DMS 273 (cell line): ENCODE measurements at regions not wholly inside any gene's neighbourhood (a gene's known extent, or its start where the extent isn't known, plus 50 kb on each side); places are given as distances from the start of the nearest gene placed in this dataset.

Source experiments
- DNase-seq: peaks from one replicate; lab custom pipeline; 2025; ENCODE audit not compliant: unreplicated experiment; lab: John Stamatoyannopoulos, UW

- DNase-seq, result no peak
Measured at GRCh38 chr16:6247775-6248174, 1084.9 kb upstream of the RBFOX1 start.

DNA sequence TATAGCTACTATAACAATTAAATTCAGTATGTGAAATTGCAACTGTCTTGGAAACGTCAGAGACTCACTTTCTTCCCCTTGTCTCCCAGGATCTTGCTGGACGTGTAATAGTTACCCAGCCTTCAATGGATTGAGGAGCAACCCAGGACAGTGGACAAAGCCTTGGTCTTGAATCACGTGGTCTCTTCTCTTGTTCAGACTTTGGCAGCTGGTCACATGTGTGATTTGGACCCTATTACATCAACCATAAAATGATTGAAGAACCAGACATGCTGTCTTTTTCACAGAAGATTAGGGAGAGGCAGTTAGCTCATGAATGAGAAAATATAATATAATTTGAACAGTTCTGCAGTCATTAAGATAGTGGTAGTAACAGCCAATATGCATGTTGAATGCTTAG is 1085.5 kb upstream of the RBFOX1 start:
- DNase-seq, result no peak

- no peak for DNase-seq
Measured at GRCh38 chr16:6246266-6246665, 1086.4 kb upstream of the RBFOX1 start.

GRCh38 chr16:6232056-6232455 is 1100.6 kb upstream of the RBFOX1 start:
- no peak for DNase-seq

DNA sequence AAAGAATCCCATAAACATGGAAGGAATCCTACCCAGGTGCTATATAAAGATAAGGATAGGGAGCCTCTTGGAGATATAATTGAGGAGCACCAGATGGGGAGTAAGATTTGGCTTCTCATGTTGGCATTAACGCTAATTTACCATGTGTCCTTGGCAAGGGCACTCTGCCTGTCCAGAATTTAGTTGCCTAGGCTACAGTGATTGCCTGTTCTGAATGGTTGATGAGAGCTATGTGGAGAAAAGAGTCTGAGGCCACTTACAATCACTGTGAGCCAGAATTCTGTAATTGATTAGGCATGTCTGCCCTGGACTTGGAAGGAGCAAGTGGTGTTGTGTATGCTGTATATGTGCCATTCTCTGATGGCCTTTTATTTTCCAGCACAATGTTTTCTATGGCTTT is 1101.2 kb upstream of the RBFOX1 start:
- no peak for DNase-seq

DNA sequence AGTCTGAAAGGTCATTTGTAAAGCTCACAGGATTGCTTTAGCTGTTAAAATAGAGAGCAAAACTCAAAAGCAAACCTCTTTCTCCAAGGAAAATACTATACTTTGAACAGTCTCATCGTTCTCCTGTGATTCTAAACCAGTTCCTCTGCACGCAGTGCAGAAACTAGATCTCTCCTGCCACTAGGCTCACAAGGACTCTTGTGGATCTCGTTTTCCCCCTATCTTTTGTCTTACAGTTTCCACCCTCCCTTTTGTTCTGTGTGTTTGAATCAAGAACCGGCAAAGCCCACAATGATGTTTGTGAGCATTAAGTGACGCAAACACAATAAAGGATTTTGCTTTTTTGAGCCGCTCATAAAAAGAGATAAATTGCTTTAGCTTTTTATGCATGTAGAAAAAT is 1103.5 kb upstream of the RBFOX1 start:
- no peak for DNase-seq

- DNase-seq, result no peak
Measured at GRCh38 chr16:6218855-6219254, 1113.8 kb upstream of the RBFOX1 start.

- no peak for DNase-seq
Measured at GRCh38 chr16:6216836-6217235, 1115.8 kb upstream of the RBFOX1 start.

GRCh38 chr16:6211644-6212043 is 1114.0 kb upstream of the EEF2KMT start:
- DNase-seq, result no peak

- DNase-seq, result no peak
Measured at GRCh38 chr16:6209355-6209930, 1111.8 kb upstream of the EEF2KMT start.

DNA sequence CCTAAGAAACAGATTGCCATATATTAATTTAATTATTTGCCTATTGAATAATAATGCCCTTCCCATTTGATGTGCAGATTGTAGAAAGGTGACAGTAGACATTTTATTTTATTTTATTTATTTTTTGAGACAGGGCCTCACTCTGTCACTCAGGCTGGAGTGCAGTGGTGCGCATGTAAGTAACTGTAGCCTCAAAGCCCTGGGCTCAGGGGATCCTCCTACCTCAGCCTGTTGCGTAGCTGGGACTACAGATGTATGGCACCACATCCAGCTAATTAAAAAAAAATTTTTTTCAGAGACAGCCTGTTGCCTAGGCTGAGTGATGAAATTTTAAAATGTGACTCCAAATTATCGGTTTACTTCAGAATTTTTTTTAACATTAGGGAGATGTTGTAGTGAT is 1110.0 kb upstream of the EEF2KMT start:
- no peak for DNase-seq

DNA sequence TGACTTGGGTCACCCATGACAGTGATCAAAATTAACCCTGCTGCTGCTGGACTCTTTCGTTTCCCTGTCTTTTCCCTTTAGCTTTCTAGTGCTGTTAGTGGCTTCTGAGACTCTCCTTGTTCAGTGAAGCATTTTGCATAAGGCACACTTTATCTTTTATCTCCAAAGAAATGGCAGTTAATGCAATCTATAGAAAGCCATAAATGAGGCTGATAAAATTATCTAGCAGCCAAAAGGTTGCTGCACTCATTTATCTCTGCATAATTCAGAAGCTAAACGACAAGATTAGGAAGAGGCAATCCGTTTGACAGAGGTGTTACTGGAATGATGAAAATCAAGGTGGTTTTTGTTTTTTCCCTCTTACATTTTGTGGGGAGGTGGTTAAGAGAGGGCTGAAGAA is 1109.5 kb upstream of the EEF2KMT start:
- no peak for DNase-seq

GRCh38 chr16:6206080-6206479 is 1108.5 kb upstream of the EEF2KMT start:
- no peak for DNase-seq

- no peak for DNase-seq
Measured at GRCh38 chr16:6204945-6205344, 1107.3 kb upstream of the EEF2KMT start.

GRCh38 chr16:6200861-6201260 is 1103.3 kb upstream of the EEF2KMT start:
- DNase-seq, result no peak

DNA sequence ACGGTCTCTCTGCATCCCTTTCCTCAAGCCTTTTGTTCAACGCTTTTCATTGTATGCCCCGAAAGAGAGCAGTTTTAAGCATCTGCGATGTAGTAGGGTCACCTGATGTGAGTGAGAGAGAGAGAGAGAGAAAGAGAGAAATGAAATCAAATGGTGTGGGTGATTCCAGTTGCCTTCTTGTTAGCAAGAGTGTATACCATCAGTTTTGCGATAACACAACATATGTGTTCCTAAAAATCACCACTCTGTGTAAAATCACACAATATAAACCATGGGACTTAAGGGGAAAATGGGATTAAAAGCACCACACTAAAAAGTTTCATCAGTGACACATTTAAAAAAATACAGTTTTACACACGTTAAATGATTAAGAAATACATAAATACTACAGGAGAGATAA is 1102.7 kb upstream of the EEF2KMT start:
- no peak for DNase-seq

- DNase-seq, result no peak
Measured at GRCh38 chr16:6195966-6196365, 1098.4 kb upstream of the EEF2KMT start.

GRCh38 chr16:6193718-6194117 is 1096.1 kb upstream of the EEF2KMT start:
- no peak for DNase-seq

DNA sequence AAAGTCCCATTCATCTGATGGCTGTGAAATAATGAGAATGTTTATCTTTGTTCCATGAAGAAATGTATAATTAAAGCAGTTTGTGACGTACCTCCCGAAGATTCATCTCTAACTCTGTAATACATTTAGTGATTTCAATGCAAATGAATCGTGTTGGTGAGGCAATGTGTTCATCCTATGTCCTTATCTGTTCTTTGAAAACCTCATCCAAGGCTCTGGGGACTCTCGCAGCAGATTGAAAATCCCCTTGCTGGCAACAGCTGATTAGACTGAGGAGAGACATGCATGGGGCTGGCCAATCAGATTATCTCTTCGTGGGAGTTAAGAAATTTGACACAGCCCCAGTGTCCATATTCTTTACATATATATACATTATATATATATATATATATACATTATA is 1095.4 kb upstream of the EEF2KMT start:
- DNase-seq, result no peak

- no peak for DNase-seq
Measured at GRCh38 chr16:6192532-6192931, 1094.9 kb upstream of the EEF2KMT start.

GRCh38 chr16:6190776-6191175 is 1093.2 kb upstream of the EEF2KMT start:
- no peak for DNase-seq

GRCh38 chr16:6189216-6189615 is 1091.6 kb upstream of the EEF2KMT start:
- DNase-seq, result no peak

GRCh38 chr16:6177616-6178180 is 1080.1 kb upstream of the EEF2KMT start:
- no peak for DNase-seq
